PC-3 (cell line): ENCODE measurements at regions not wholly inside any gene's neighbourhood (a gene's known extent, or its start where the extent isn't known, plus 50 kb on each side); places are given as distances from the start of the nearest gene placed in this dataset.

Experiments used
- ATAC-seq: fragments of 200-7000 bp; cut with Tn5 transposase; 2 replicates; pipeline ENCODE4 v1.9.1; 2020; ENCODE audit warnings: mild to moderate bottlenecking, moderate library complexity
- BruUV-seq: library from RNA; stranded (reverse); fragments of 400-500 nt; replicated peaks from 2 replicates; lab custom pipeline; 2021; lab: Mats Ljungman, UMichigan
- CTCF ChIA-PET: fragments of 300-600 bp; sonication (Branson Sonifier 250); formaldehyde crosslinking; loops from one replicate; lab custom pipeline; 2022; ENCODE audit warnings: antibody characterized with exemption; lab: Charles Lee
- POLR2A ChIA-PET: fragments of 300-600 bp; sonication (Branson Sonifier 250); formaldehyde crosslinking; loops from one replicate; lab custom pipeline; 2022; ENCODE audit warnings: antibody characterized with exemption; ENCODE audit not compliant: unreplicated experiment; lab: Charles Lee
- DNase-seq: peaks from one replicate; pipeline ENCODE4 v3.0.0-alpha.2; 2015
- H2AFZ ChIP-seq: fragments of 300-600 bp; sonication (generic); 2 replicates; pipeline ENCODE4 v1.6.0; 2016; ENCODE audit warnings: antibody characterized with exemption, low read length
- H3F3A ChIP-seq: fragments of 300-600 bp; sonication (generic); one replicate; pipeline ENCODE4 v1.6.0; 2017; ENCODE audit warnings: antibody characterized with exemption, low read length, control low read depth, mild to moderate bottlenecking; ENCODE audit not compliant: unreplicated experiment
- H3K27ac ChIP-seq: fragments of 300-600 bp; sonication (generic); 2 replicates; pipeline ENCODE4 v1.5.1; 2016; ENCODE audit warnings: mild to moderate bottlenecking, low read length
- H3K27me3 ChIP-seq: fragments of 300-600 bp; sonication (generic); 2 replicates; pipeline ENCODE4 v1.6.1; 2016; ENCODE audit warnings: low read length, mixed read lengths
- H3K36me3 ChIP-seq: fragments of 300-600 bp; sonication (generic); 2 replicates; pipeline ENCODE4 v1.6.1; 2016; ENCODE audit warnings: low read depth, mixed run types, low read length, mixed read lengths
- H3K4me1 ChIP-seq: fragments of 300-600 bp; sonication (generic); 2 replicates; pipeline ENCODE4 v1.5.1; 2016; ENCODE audit warnings: low read length; ENCODE audit not compliant: insufficient read depth
- H3K4me2 ChIP-seq: fragments of 300-600 bp; sonication (generic); 2 replicates; pipeline ENCODE4 v1.6.0; 2016; ENCODE audit warnings: low read length
- H3K4me3 ChIP-seq: fragments of 300-600 bp; sonication (generic); 2 replicates; pipeline ENCODE4 v1.5.1; 2016; ENCODE audit warnings: mild to moderate bottlenecking, low read length, mixed read lengths
- H3K79me2 ChIP-seq: fragments of 300-600 bp; sonication (generic); 2 replicates; pipeline ENCODE4 v1.6.1; 2017; ENCODE audit warnings: low read length, mixed read lengths
- H3K9ac ChIP-seq: fragments of 300-600 bp; sonication (generic); 2 replicates; pipeline ENCODE4 v1.6.0; 2016; ENCODE audit warnings: mild to moderate bottlenecking, low read length
- H3K9me2 ChIP-seq: fragments of 300-600 bp; sonication (generic); replicated peaks from 2 replicates; pipeline ENCODE4 v1.6.1; 2016; ENCODE audit warnings: mixed run types, low read length, mixed read lengths
- H3K9me3 ChIP-seq: fragments of 300-600 bp; sonication (generic); 2 replicates; pipeline ENCODE4 v1.6.1; 2016; ENCODE audit warnings: low read length, mixed read lengths
- H4K20me1 ChIP-seq: fragments of 300-600 bp; sonication (generic); 2 replicates; pipeline ENCODE4 v1.6.1; 2016; ENCODE audit warnings: low read length, mixed read lengths
- EZH2 ChIP-seq: fragments of 300-600 bp; sonication (generic); IDR thresholded peaks from one replicate; pipeline ENCODE4 v1.6.1; 2017; ENCODE audit warnings: antibody characterized with exemption, mild to moderate bottlenecking, low read length; ENCODE audit not compliant: unreplicated experiment
- EZH2phosphoT487 ChIP-seq: fragments of 300-600 bp; sonication (generic); IDR thresholded peaks from 2 replicates; pipeline ENCODE4 v1.6.1; 2018; ENCODE audit warnings: mild to moderate bottlenecking, antibody characterized with exemption, low read length, borderline replicate concordance
- intact Hi-C: fragments of 100-400 bp; cut with micrococcal nuclease; formaldehyde crosslinking; loops from 2 replicates; pipeline ENCODE4 v1.9.0; 2023
- TF ChIP-seq, protein P1 (sequence below): fragments of 300-600 bp; sonication (generic); conservative IDR thresholded peaks from 2 replicates; pipeline ENCODE4 v1.5.1; 2017; ENCODE audit warnings: antibody characterized with exemption, low read depth, mild to moderate bottlenecking, low read length

- CTCF ChIA-PET = no interaction called here
- Histone ChIP-seq H3K4me2 (no peak overlapping the region), H3K9me2 (no peaks in the 10 kb centered on the region), H2AFZ (no peak overlapping the region), H3K4me1 (no peaks in the 10 kb centered on the region), H3K4me3 (no peak overlapping the region), H3K36me3 (no peaks in the 10 kb centered on the region), H3K27me3 (no peaks in the 10 kb centered on the region), H3K9me3 (peaks cover 4% of the 10 kb centered on the region; the same call in 1 of the 2 replicates), H3K27ac (no peak overlapping the region), H3F3A (no peaks in the 10 kb centered on the region), H3K79me2 (no peaks in the 10 kb centered on the region), H4K20me1 (no peaks in the 10 kb centered on the region), H3K9ac (no peak overlapping the region)
- TF ChIP-seq EZH2phosphoT487 (no peak), EZH2 (no peak)
- TF ChIP-seq, protein P1, sequence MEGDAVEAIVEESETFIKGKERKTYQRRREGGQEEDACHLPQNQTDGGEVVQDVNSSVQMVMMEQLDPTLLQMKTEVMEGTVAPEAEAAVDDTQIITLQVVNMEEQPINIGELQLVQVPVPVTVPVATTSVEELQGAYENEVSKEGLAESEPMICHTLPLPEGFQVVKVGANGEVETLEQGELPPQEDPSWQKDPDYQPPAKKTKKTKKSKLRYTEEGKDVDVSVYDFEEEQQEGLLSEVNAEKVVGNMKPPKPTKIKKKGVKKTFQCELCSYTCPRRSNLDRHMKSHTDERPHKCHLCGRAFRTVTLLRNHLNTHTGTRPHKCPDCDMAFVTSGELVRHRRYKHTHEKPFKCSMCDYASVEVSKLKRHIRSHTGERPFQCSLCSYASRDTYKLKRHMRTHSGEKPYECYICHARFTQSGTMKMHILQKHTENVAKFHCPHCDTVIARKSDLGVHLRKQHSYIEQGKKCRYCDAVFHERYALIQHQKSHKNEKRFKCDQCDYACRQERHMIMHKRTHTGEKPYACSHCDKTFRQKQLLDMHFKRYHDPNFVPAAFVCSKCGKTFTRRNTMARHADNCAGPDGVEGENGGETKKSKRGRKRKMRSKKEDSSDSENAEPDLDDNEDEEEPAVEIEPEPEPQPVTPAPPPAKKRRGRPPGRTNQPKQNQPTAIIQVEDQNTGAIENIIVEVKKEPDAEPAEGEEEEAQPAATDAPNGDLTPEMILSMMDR = no peak
- intact Hi-C loops = no loop called here
- no TSS peak for BruUV-seq
- DNase-seq (no peak), ATAC-seq (no peak)
- POLR2A ChIA-PET = no interaction called here
These were observed 184.2 kb upstream of the CHODL start for GRCh38 chr21:18060402-18060801.

DNA sequence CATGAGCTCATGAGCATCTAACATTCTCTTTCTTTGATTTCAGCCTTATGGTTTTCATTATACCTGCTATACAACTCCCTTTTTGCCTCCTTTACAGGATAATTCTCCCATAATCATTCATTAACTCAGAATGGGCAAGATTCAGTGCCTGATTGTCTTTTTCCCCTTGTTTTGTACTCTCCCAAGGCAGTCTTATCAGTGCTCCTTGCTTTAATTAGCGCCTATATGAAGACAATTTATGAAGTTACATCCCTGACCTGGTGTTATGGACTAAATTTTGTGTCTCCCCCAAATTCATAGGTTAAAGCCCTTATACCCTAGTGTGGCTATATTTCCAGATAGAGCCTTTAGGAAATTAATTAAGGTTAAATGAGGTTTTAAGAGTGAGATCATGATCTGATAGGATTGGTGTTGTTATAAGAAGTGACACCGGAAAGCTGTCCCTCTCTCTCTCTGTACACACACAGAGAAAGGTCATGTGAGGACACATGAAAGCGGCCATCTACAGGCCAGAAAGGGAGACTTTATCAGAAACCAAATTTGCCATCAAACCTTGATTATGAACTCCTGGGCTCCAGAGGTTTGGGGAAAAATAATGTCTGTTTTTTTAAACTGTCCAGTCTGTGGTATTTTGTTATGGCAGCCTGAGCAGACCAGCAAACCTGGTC lies 185.8 kb upstream of the CHODL start:
- Histone ChIP-seq H3K4me2 (no peak overlapping the region), H3K4me3 (no peak overlapping the region), H3F3A (no peaks in the 10 kb centered on the region), H3K79me2 (no peaks in the 10 kb centered on the region), H3K36me3 (no peaks in the 10 kb centered on the region), H3K9me2 (no peaks in the 10 kb centered on the region), H3K27me3 (no peaks in the 10 kb centered on the region), H3K9ac (no peak overlapping the region), H3K27ac (no peak overlapping the region), H3K9me3 (peaks cover 9% of the 10 kb centered on the region), H3K4me1 (no peaks in the 10 kb centered on the region), H4K20me1 (no peaks in the 10 kb centered on the region), H2AFZ (no peak overlapping the region)
- ATAC-seq (no peak), DNase-seq (no peak)
- no TSS peak for BruUV-seq
- TF ChIP-seq, protein P1 = no peak
- TF ChIP-seq EZH2phosphoT487 = no peak
- ChIA-PET CTCF (no interaction called here), POLR2A (no interaction called here)
- intact Hi-C loops = no loop called here

DNA sequence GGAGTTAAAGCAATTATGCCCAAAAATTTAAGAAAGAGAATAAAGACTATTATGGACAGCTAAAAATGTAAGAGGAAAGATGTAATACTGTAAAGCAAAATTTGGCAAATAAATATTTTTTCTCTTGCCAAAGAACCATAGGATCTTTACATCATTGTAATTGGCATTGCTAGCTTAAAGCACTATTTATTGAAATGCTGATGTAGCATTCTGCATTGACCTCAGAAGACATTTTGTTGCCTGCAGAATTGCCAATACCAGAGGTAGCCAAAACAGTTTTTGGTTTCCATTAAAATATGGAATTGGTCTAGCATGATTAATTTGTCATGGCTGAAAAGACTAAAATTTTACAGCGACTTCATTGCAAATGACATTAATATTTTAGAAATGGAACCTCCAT lies 191.5 kb upstream of the CHODL start:
- Histone ChIP-seq H3K9me3 (peaks cover 5% of the 10 kb centered on the region; the same call in 1 of the 2 replicates), H3K36me3 (no peaks in the 10 kb centered on the region), H3K4me2 (no peak overlapping the region), H3K4me3 (no peak overlapping the region), H3K9me2 (no peaks in the 10 kb centered on the region), H4K20me1 (no peaks in the 10 kb centered on the region), H3K27me3 (no peaks in the 10 kb centered on the region), H3K79me2 (no peaks in the 10 kb centered on the region), H3K27ac (no peak overlapping the region), H3F3A (no peaks in the 10 kb centered on the region), H3K9ac (no peak overlapping the region), H2AFZ (no peak overlapping the region), H3K4me1 (no peaks in the 10 kb centered on the region)
- intact Hi-C loops = no loop called here
- DNase-seq (no peak), ATAC-seq (no peak)
- ChIA-PET CTCF (no interaction called here), POLR2A (no interaction called here)
- BruUV-seq = no TSS peak
- TF ChIP-seq EZH2phosphoT487 = no peak
- TF ChIP-seq, protein P1 = no peak
- no peak for TF ChIP-seq EZH2
